Naive thymus-derived CD4-positive, alpha-beta T cell (primary cell): ENCODE measurements at regions not wholly inside any gene's neighbourhood (a gene's known extent, or its start where the extent isn't known, plus 50 kb on each side); places are given as distances from the start of the nearest gene placed in this dataset.

Experiments used
- ATAC-seq: fragments of 150-1000 bp; cut with Tn5 transposase; 2 replicates; pipeline ENCODE4 v1.10.0; 2021; ENCODE audit warnings: mild to moderate bottlenecking, moderate library complexity
- CTCF ChIA-PET: fragments of 350-600 bp; sonication (Branson Sonifier 250); formaldehyde crosslinking; loops from one replicate; lab custom pipeline; 2021; ENCODE audit warnings: antibody characterized with exemption; lab: Charles Lee
- POLR2A ChIA-PET: fragments of 350-600 bp; sonication (Branson Sonifier 250); formaldehyde crosslinking; loops from one replicate; lab custom pipeline; 2021; ENCODE audit warnings: antibody characterized with exemption, inconsistent platforms; lab: Charles Lee
- DNase-seq, 9 donors: peaks; one replicate each; pipeline versions ENCODE4 v3.0.0 to v3.0.0-alpha.2; 2020 to 2022; ENCODE audit warnings: mixed read lengths in 1 of 9
- H3K27ac ChIP-seq: one replicate; pipeline ENCODE4 v1.7.0; 2013; ENCODE audit warnings: mild to moderate bottlenecking, low read depth, low read length, moderate library complexity
- H3K27me3 ChIP-seq, 2 donors: one replicate each; pipeline ENCODE4 v1.7.0; 2013; ENCODE audit warnings: low read length in 2 of 2, mild to moderate bottlenecking in 2 of 2, moderate library complexity in 2 of 2; ENCODE audit not compliant: control insufficient read depth in 2 of 2, insufficient read depth in 2 of 2
- H3K36me3 ChIP-seq, 3 experiments: 1 replicate in 2 of 3; 2 replicates in 1 of 3; pipeline ENCODE4 v1.7.0; 2013; ENCODE audit warnings: low read length in 3 of 3, mild to moderate bottlenecking in 3 of 3, moderate library complexity in 1 of 3; ENCODE audit not compliant: insufficient read depth in 3 of 3, control insufficient read depth in 2 of 3
- H3K4me1 ChIP-seq, 2 donors: one replicate each; pipeline ENCODE4 v1.7.0; 2013; ENCODE audit warnings: low read length in 2 of 2, mild to moderate bottlenecking in 2 of 2, moderate library complexity in 1 of 2; ENCODE audit not compliant: control insufficient read depth in 2 of 2, insufficient read depth in 2 of 2
- H3K4me3 ChIP-seq: 2 replicates; pipeline ENCODE4 v1.7.0; 2013; ENCODE audit warnings: mild to moderate bottlenecking, low read length
- H3K9me3 ChIP-seq, 3 experiments: 1 replicate in 2 of 3; 2 replicates in 1 of 3; pipeline ENCODE4 v1.7.0; 2013; ENCODE audit warnings: low read length in 3 of 3; ENCODE audit not compliant: control insufficient read depth in 2 of 3
- H3K27ac Mint-ChIP-seq, 9 donors: one replicate each; pipeline ENCODE4 v1.8.0; 2020 to 2022; ENCODE audit warnings: mixed read lengths in 9 of 9, mild to moderate bottlenecking in 8 of 9, moderate library complexity in 5 of 9, inconsistent platforms in 2 of 9
- H3K27me3 Mint-ChIP-seq, 5 donors: one replicate each; pipeline ENCODE4 v1.8.0; 2021 to 2022; ENCODE audit warnings: mixed read lengths in 5 of 5, mild to moderate bottlenecking in 1 of 5
- H3K36me3 Mint-ChIP-seq, 5 donors: one replicate each; pipeline ENCODE4 v1.8.0; 2020 to 2022; ENCODE audit warnings: mixed read lengths in 5 of 5, mild to moderate bottlenecking in 3 of 5, inconsistent platforms in 1 of 5
- H3K4me1 Mint-ChIP-seq, 7 donors: one replicate each; pipeline ENCODE4 v1.8.0; 2020 to 2022; ENCODE audit warnings: mixed read lengths in 7 of 7, mild to moderate bottlenecking in 3 of 7, inconsistent platforms in 1 of 7
- H3K4me3 Mint-ChIP-seq, 10 donors: one replicate each; pipeline ENCODE4 v1.8.0; 2020 to 2022; ENCODE audit warnings: mild to moderate bottlenecking in 10 of 10, mixed read lengths in 10 of 10, moderate library complexity in 6 of 10, inconsistent platforms in 2 of 10
- H3K9me3 Mint-ChIP-seq, 11 donors: one replicate each; pipeline ENCODE4 v1.8.0; 2020 to 2022; ENCODE audit warnings: mixed read lengths in 11 of 11, mild to moderate bottlenecking in 4 of 11, inconsistent platforms in 1 of 11, moderate library complexity in 1 of 11
- intact Hi-C, 2 donors: fragments of 100-400 bp; cut with micrococcal nuclease; formaldehyde crosslinking; loops; one replicate each; pipeline ENCODE4 v1.15.1; 2023

DNA sequence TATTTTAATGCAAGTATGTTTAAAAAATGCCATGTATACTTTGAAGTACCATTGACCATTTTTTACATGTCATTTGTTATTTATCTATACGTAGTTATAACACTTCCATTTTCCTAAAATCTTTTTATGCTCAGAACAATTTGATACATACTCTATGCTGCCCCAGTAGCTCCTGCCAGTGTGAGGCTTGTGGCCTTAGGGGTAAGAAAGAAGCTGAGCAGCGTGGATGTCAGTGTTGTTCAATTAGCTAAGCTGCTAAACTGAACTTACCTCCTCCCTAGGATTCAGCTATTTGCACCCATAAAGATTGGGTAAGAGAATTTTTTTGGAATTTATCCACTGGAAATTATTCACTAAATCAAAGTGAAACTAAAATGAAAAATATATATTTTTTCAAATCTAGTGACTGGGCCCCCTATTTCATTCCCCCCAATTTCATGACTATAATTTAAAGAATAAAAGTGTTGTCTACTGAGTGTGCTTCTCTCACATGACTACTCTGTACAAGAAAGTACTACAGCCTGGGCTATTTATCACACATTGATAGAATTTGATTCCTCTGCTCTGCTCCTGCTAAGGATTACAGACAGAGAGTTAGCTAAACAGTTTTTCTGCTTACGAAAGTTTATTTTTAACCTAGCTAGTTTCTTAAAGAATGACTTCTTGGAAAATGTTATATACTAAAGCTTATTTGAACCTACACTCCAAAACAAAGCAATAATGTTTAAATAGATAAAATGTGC is 1030.3 kb upstream of the ADGRL4 start:
- no peaks in the 10 kb centered on the region for H3K36me3 ChIP-seq
- intact Hi-C loops: no loop called here
- ATAC-seq: no peak
- Mint-ChIP-seq H3K27ac (no peak overlapping the region), H3K4me1 (no peaks in the 10 kb centered on the region), H3K36me3 (peaks cover 0 to 3% (median 0%) of the 10 kb centered on the region in 5 donors), H3K4me3 (no peak overlapping the region), H3K27me3 (no peaks in the 10 kb centered on the region), H3K9me3 (peaks cover 0 to 35% (median 3%) of the 10 kb centered on the region in 11 donors)
- H3K27me3 ChIP-seq: no peaks in the 10 kb centered on the region
- no peak overlapping the region for H3K4me3 ChIP-seq
- H3K9me3 ChIP-seq: no peaks in the 10 kb centered on the region
- ChIA-PET CTCF (no interaction called here), POLR2A (no interaction called here)
- no peak overlapping the region for H3K27ac ChIP-seq
- H3K4me1 ChIP-seq: no peaks in the 10 kb centered on the region
- DNase-seq: no peak

DNA sequence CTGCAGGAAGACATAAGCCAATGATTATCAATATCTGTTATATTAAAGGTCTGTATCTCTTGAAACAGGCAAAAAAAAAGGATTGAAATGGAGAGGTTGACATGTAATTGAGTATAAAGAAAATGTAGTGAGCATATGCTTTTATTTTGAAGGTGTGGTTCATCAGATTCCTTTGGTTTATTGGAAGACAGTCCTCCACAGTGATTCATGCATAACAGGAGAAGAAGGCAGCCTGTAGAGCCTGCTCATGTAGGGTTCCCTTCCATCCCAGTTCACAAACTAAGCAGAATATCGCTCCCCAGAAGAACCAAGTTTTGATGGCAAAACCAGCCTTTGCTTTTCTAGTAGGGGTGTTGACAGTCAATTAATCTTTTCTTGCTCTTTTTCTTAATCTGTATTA is 1016.8 kb upstream of the ADGRL4 start:
- Mint-ChIP-seq H3K4me3 (no peak overlapping the region), H3K27ac (no peak overlapping the region), H3K36me3 (no peaks in the 10 kb centered on the region), H3K4me1 (no peaks in the 10 kb centered on the region), H3K9me3 (peaks cover 0 to 13% (median 4%) of the 10 kb centered on the region in 11 donors), H3K27me3 (no peaks in the 10 kb centered on the region)
- no peaks in the 10 kb centered on the region for H3K27me3 ChIP-seq
- no peak overlapping the region for H3K27ac ChIP-seq
- DNase-seq: no peak
- H3K9me3 ChIP-seq: peaks cover 0 to 4% (median 0%) of the 10 kb centered on the region in 3 experiments
- CTCF ChIA-PET: no interaction called here
- H3K4me1 ChIP-seq: no peaks in the 10 kb centered on the region
- POLR2A ChIA-PET: no interaction called here
- H3K36me3 ChIP-seq: no peaks in the 10 kb centered on the region
- intact Hi-C loops: no loop called here
- ATAC-seq: no peak
- no peak overlapping the region for H3K4me3 ChIP-seq

DNA sequence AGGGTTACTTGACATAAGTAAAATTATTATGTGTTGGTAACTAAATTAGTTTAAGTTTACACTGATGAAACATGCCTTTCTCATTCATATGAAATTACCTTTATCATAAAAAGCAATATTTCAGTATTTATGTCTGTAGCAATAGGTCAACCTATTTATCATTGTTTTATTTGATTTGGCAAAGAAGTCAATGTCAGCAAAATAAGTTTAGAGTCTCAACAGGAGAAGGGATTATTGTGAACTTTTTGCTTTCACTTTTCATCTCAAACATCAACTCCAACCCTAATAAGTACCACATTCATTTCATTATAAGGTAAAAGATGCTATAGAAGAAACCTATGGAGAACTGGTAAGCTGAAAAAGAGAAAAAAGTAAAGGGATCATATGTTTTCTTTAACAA is 1015.4 kb upstream of the ADGRL4 start:
- intact Hi-C loops: no loop called here
- H3K27me3 Mint-ChIP-seq: no peaks in the 10 kb centered on the region
- ChIA-PET POLR2A (no interaction called here), CTCF (no interaction called here)
- Histone ChIP-seq H3K27me3 (no peaks in the 10 kb centered on the region), H3K9me3 (peaks cover 0 to 4% (median 0%) of the 10 kb centered on the region in 3 experiments), H3K4me1 (no peaks in the 10 kb centered on the region), H3K27ac (no peak overlapping the region), H3K4me3 (no peak overlapping the region), H3K36me3 (no peaks in the 10 kb centered on the region)
- peaks cover 0 to 16% (median 3%) of the 10 kb centered on the region in 11 donors for H3K9me3 Mint-ChIP-seq
- H3K27ac Mint-ChIP-seq: no peak overlapping the region
- DNase-seq: no peak
- no peak overlapping the region for H3K4me3 Mint-ChIP-seq
- no peak for ATAC-seq
- H3K4me1 Mint-ChIP-seq: no peaks in the 10 kb centered on the region
- no peaks in the 10 kb centered on the region for H3K36me3 Mint-ChIP-seq

DNA sequence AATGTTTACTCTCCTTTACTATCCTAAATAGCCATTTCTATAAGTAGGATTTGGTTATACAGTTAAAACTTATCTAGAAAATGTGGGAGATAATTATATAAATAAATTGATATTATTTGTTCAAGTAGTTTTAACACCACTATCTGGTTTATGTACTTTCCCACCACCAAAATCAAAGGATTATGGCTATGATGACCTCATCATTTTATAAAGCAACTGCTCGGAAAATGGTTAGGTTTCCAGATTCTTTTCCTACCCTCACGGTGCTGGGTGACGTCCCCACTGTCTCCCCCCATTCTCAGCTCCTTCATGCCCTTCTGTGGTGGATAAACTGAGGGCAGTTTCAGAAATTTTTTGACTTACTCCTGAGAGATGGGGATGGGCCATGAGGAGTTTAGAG is 1011.8 kb upstream of the ADGRL4 start:
- no peak overlapping the region for H3K27ac Mint-ChIP-seq
- peaks cover 0 to 9% (median 2%) of the 10 kb centered on the region in 11 donors for H3K9me3 Mint-ChIP-seq
- POLR2A ChIA-PET: no interaction called here
- Histone ChIP-seq H3K27me3 (no peaks in the 10 kb centered on the region), H3K4me1 (no peaks in the 10 kb centered on the region), H3K36me3 (no peaks in the 10 kb centered on the region), H3K4me3 (no peak overlapping the region), H3K27ac (no peak overlapping the region), H3K9me3 (no peaks in the 10 kb centered on the region)
- no peaks in the 10 kb centered on the region for H3K27me3 Mint-ChIP-seq
- intact Hi-C loops: no loop called here
- ATAC-seq: no peak
- CTCF ChIA-PET: no interaction called here
- H3K36me3 Mint-ChIP-seq: no peaks in the 10 kb centered on the region
- H3K4me3 Mint-ChIP-seq: no peak overlapping the region
- no peaks in the 10 kb centered on the region for H3K4me1 Mint-ChIP-seq
- no peak for DNase-seq

DNA sequence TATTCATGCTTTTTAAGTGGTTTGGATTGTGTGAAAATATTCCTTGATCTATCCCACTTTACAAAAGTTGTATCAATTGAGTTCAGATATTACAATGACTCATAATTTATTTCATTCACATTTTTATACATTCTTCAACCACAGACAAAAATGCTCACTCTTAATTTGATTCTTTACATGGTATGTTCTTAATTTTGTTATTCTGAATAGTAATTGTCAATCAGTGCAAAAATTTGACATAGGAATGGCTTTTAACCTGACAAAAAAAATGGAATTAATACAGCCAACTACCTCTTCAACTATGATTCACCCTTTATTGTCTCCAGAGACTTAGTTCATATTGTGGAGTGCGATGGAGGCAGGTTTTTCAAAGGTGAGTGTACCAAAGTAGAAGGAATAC is 1002.4 kb upstream of the ADGRL4 start:
- Mint-ChIP-seq H3K36me3 (no peaks in the 10 kb centered on the region), H3K27ac (no peak overlapping the region), H3K27me3 (no peaks in the 10 kb centered on the region), H3K4me3 (no peak overlapping the region), H3K4me1 (no peaks in the 10 kb centered on the region), H3K9me3 (peaks cover 0 to 5% (median 3%) of the 10 kb centered on the region in 11 donors)
- ChIA-PET POLR2A (no interaction called here), CTCF (no interaction called here)
- H3K27me3 ChIP-seq: no peaks in the 10 kb centered on the region
- no peaks in the 10 kb centered on the region for H3K4me1 ChIP-seq
- H3K4me3 ChIP-seq: no peak overlapping the region
- no peaks in the 10 kb centered on the region for H3K9me3 ChIP-seq
- DNase-seq (no peak), ATAC-seq (no peak)
- H3K27ac ChIP-seq: no peak overlapping the region
- intact Hi-C loops: no loop called here
- H3K36me3 ChIP-seq: no peaks in the 10 kb centered on the region

DNA sequence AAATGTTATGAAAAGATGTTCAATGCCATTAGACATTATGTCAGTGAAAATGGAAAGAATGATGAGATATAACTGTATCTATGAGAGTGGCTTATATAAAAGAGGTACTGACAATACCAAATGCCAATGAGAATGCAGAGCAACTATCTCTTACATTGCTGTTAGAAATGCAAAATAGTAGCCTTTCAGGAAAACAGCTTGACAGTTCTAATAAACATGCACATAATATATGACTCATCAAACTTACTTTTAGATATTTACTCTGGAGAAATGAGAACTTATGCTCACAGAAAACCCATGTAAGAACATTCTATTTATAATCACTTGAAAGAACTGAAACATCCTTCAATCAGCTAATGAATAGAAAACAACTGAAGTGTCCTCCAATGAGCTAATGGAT is 996.7 kb upstream of the ADGRL4 start:
- POLR2A ChIA-PET: no interaction called here
- Mint-ChIP-seq H3K9me3 (peaks cover 3 to 17% (median 9%) of the 10 kb centered on the region in 11 donors), H3K27me3 (no peaks in the 10 kb centered on the region), H3K27ac (no peak overlapping the region), H3K4me3 (no peak overlapping the region), H3K4me1 (no peaks in the 10 kb centered on the region), H3K36me3 (no peaks in the 10 kb centered on the region)
- H3K27ac ChIP-seq: no peak overlapping the region
- DNase-seq (no peak), ATAC-seq (no peak)
- intact Hi-C loops: no loop called here
- H3K36me3 ChIP-seq: no peaks in the 10 kb centered on the region
- no peaks in the 10 kb centered on the region for H3K4me1 ChIP-seq
- H3K9me3 ChIP-seq: no peaks in the 10 kb centered on the region
- H3K4me3 ChIP-seq: no peak overlapping the region
- CTCF ChIA-PET: no interaction called here
- no peaks in the 10 kb centered on the region for H3K27me3 ChIP-seq

DNA sequence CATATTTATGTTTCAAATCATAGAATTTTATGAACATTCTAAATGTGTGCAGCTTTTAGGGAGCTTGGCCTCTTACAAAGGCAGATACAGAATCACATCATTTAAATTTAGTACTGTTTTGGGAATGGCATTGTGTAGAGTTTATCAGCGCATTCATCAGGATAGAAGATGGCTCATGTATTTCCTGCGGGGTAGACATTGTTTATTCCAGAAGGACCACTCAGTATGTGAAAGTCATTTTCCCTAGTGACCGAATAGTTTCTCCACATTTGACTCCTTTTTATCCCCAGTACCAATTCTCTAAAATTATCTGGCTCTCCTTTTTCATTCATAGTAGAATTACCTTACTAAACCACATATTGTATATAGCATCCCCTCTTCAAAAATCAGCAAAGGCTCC is 981.9 kb upstream of the ADGRL4 start:
- intact Hi-C loops: no loop called here
- DNase-seq (no peak), ATAC-seq (no peak)
- CTCF ChIA-PET: no interaction called here
- Mint-ChIP-seq H3K36me3 (peaks cover 0 to 4% (median 0%) of the 10 kb centered on the region in 5 donors), H3K4me1 (no peaks in the 10 kb centered on the region), H3K4me3 (no peak overlapping the region), H3K27me3 (no peaks in the 10 kb centered on the region), H3K9me3 (peaks cover 0 to 16% (median 4%) of the 10 kb centered on the region in 11 donors), H3K27ac (no peak overlapping the region)
- no peaks in the 10 kb centered on the region for H3K9me3 ChIP-seq
- H3K27me3 ChIP-seq: no peaks in the 10 kb centered on the region
- H3K4me1 ChIP-seq: no peaks in the 10 kb centered on the region
- POLR2A ChIA-PET: no interaction called here
- no peak overlapping the region for H3K4me3 ChIP-seq
- no peak overlapping the region for H3K27ac ChIP-seq
- no peaks in the 10 kb centered on the region for H3K36me3 ChIP-seq
